Subcutaneous abdominal adipose tissue (tissue), 5 donors: ENCODE measurements at regions not wholly inside any gene's neighbourhood (a gene's known extent, or its start where the extent isn't known, plus 50 kb on each side); places are given as distances from the start of the nearest gene placed in this dataset.
"Not testable (repeated sequence)": the region's sequence is repeated elsewhere in the genome, so short reads cannot be mapped to it uniquely, and the experiment has no call there.

Experiments
- H3K27ac ChIP-seq: one replicate; pipeline ENCODE4 v1.7.0; 2013; ENCODE audit warnings: low read depth, mild to moderate bottlenecking, inconsistent platforms, low read length, moderate library complexity
- H3K27me3 ChIP-seq, 5 donors: one replicate each; pipeline ENCODE4 v1.7.0; 2013; ENCODE audit warnings: low read length in 5 of 5, inconsistent platforms in 1 of 5; ENCODE audit not compliant: control insufficient read depth in 5 of 5, insufficient read depth in 4 of 5
- H3K36me3 ChIP-seq, 5 donors: one replicate each; pipeline ENCODE4 v1.7.0; 2013; ENCODE audit warnings: low read length in 5 of 5; ENCODE audit not compliant: control insufficient read depth in 5 of 5, insufficient read depth in 5 of 5
- H3K4me1 ChIP-seq, 5 donors: one replicate each; pipeline ENCODE4 v1.7.0; 2013; ENCODE audit warnings: low read length in 5 of 5, mild to moderate bottlenecking in 3 of 5, moderate library complexity in 1 of 5; ENCODE audit not compliant: control insufficient read depth in 5 of 5, insufficient read depth in 5 of 5
- H3K4me3 ChIP-seq, 5 donors: one replicate each; pipeline ENCODE4 v1.7.0; 2013; ENCODE audit warnings: low read length in 5 of 5, low read depth in 1 of 5
- H3K9ac ChIP-seq, 5 donors: one replicate each; pipeline ENCODE4 v1.7.0; 2013; ENCODE audit warnings: low read length in 5 of 5, mild to moderate bottlenecking in 4 of 5, moderate library complexity in 3 of 5
- H3K9me3 ChIP-seq, 5 donors: one replicate each; pipeline ENCODE4 v1.7.0; 2013; ENCODE audit warnings: low read length in 5 of 5; ENCODE audit not compliant: control insufficient read depth in 5 of 5
- donor health status: healthy.
- donor health status: healthy.
- donor health status: healthy.
- donor health status: healthy.
- donor health status: healthy.

- H3K4me3 ChIP-seq = no peak overlapping the region
- H3K4me1 ChIP-seq = peaks cover 7 to 42% (median 38%) of the 10 kb centered on the region in 5 donors
- H3K27me3 ChIP-seq = no peaks in the 10 kb centered on the region
- H3K9ac ChIP-seq = no peak overlapping the region
- peak overlapping the region; percentile 58 for H3K27ac ChIP-seq
- H3K36me3 ChIP-seq = no peaks in the 10 kb centered on the region
- peaks cover 0 to 9% (median 0%) of the 10 kb centered on the region in 5 donors for H3K9me3 ChIP-seq
Observed at GRCh38 chr11:19631712-19632498, 80.7 kb upstream of the NAV2 start.

- no peaks in the 10 kb centered on the region for H3K36me3 ChIP-seq
- H3K27me3 ChIP-seq = no peaks in the 10 kb centered on the region
- H3K27ac ChIP-seq = no peak overlapping the region
- H3K4me3 ChIP-seq = no peak overlapping the region
- no peak overlapping the region for H3K9ac ChIP-seq
- peaks cover 0 to 4% (median 0%) of the 10 kb centered on the region in 5 donors for H3K9me3 ChIP-seq
- peaks cover 6 to 32% (median 27%) of the 10 kb centered on the region in 5 donors for H3K4me1 ChIP-seq
Observed at GRCh38 chr11:19628018-19628417, 84.6 kb upstream of the NAV2 start.

GRCh38 chr11:19627566-19627965, 85.1 kb upstream of the NAV2 start:
- peaks cover 6 to 27% (median 23%) of the 10 kb centered on the region in 5 donors for H3K4me1 ChIP-seq
- H3K4me3 ChIP-seq = no peak overlapping the region
- H3K27ac ChIP-seq = no peak overlapping the region
- peaks cover 0 to 4% (median 0%) of the 10 kb centered on the region in 5 donors for H3K9me3 ChIP-seq
- H3K27me3 ChIP-seq = no peaks in the 10 kb centered on the region
- no peaks in the 10 kb centered on the region for H3K36me3 ChIP-seq
- H3K9ac ChIP-seq = no peak overlapping the region

- Histone ChIP-seq H3K27ac (no peak overlapping the region), H3K27me3 (no peaks in the 10 kb centered on the region), H3K9ac (no peak overlapping the region), H3K9me3 (peaks cover 0 to 4% (median 0%) of the 10 kb centered on the region in 5 donors), H3K36me3 (no peaks in the 10 kb centered on the region), H3K4me3 (no peak overlapping the region), H3K4me1 (peaks cover 4 to 17% (median 15%) of the 10 kb centered on the region in 5 donors)
Observed at GRCh38 chr11:19625438-19625837, 87.2 kb upstream of the NAV2 start.

- Histone ChIP-seq H3K4me1 (peaks cover 0 to 4% (median 0%) of the 10 kb centered on the region in 5 donors), H3K27me3 (no peaks in the 10 kb centered on the region), H3K9ac (no peak overlapping the region), H3K27ac (no peak overlapping the region), H3K36me3 (no peaks in the 10 kb centered on the region), H3K4me3 (no peak overlapping the region), H3K9me3 (no peaks in the 10 kb centered on the region)
Observed at GRCh38 chr11:19617696-19618523, 94.7 kb upstream of the NAV2 start.

- Histone ChIP-seq H3K9ac (no peak overlapping the region), H3K27ac (no peak overlapping the region)
Observed at GRCh38 chr11:19615341-19616183, 97.1 kb upstream of the NAV2 start.

GRCh38 chr11:19614370-19614940, 98.2 kb upstream of the NAV2 start:
- peaks cover 0 to 4% (median 0%) of the 10 kb centered on the region in 5 donors for H3K9me3 ChIP-seq
- H3K4me3 ChIP-seq = no peak overlapping the region
- H3K27ac ChIP-seq = no peak overlapping the region
- H3K27me3 ChIP-seq = no peaks in the 10 kb centered on the region
- H3K9ac ChIP-seq = no peak overlapping the region
- H3K4me1 ChIP-seq = peaks cover 0 to 4% (median 0%) of the 10 kb centered on the region in 5 donors
- no peaks in the 10 kb centered on the region for H3K36me3 ChIP-seq

More at GRCh38 chr11:19615341-19616183, 97.1 kb upstream of the NAV2 start:
- Histone ChIP-seq H3K9me3 (peaks cover 0 to 4% (median 0%) of the 10 kb centered on the region in 5 donors), H3K4me1 (peaks cover 0 to 4% (median 0%) of the 10 kb centered on the region in 5 donors), H3K27me3 (no peaks in the 10 kb centered on the region), H3K36me3 (no peaks in the 10 kb centered on the region), H3K4me3 (no peak overlapping the region)

- not testable (repeated sequence) for H3K27ac ChIP-seq, H3K36me3 ChIP-seq, H3K4me1 ChIP-seq, H3K9me3 ChIP-seq, H3K9ac ChIP-seq, H3K4me3 ChIP-seq, H3K27me3 ChIP-seq
Observed at GRCh38 chr11:19612025-19612424, 100.6 kb upstream of the NAV2 start.

- H3K27ac ChIP-seq = no peak overlapping the region
- peaks cover 4 to 16% (median 12%) of the 10 kb centered on the region in 5 donors for H3K4me1 ChIP-seq
- H3K4me3 ChIP-seq = no peak overlapping the region
- peaks cover 0 to 4% (median 0%) of the 10 kb centered on the region in 5 donors for H3K9me3 ChIP-seq
- H3K27me3 ChIP-seq = no peaks in the 10 kb centered on the region
- H3K36me3 ChIP-seq = no peaks in the 10 kb centered on the region
- no peak overlapping the region for H3K9ac ChIP-seq
Observed at GRCh38 chr11:19607656-19608360, 104.8 kb upstream of the NAV2 start.
